ENCODE measurements at regions not wholly inside any gene's neighbourhood (a gene's known extent, or its start where the extent isn't known, plus 50 kb on each side); places are given as distances from the start of the nearest gene placed in this dataset.

DNA sequence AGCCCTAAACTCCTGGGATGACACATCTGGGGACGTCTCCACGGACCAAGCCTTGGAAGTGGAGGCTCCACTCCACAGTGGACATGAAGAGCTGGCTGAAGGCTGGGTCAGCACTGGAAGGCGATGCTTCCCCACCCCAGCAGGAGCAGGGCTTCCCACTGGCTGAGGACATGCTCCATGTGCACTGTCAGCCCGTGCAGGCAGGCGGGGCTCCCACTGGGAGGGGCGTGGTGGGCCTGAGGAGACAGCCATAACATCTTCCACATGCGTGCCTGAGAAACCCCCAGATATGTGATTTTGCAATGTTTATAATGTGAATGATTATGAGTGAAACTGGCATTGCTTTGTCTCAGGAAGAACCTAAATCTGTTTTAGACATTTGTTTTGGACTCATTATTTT is 231.3 kb downstream of the KLF13 start:
- DNase-seq = no peak

GRCh38 chr15:31558840-31559239 is 232.2 kb downstream of the KLF13 start:
- no peak for DNase-seq

- no peak for DNase-seq
These were observed 233.2 kb downstream of the KLF13 start for GRCh38 chr15:31559786-31560185.

- DNase-seq = no peak
These were observed 234.0 kb downstream of the KLF13 start for GRCh38 chr15:31560643-31561042.

GRCh38 chr15:31561156-31561555 is 234.5 kb downstream of the KLF13 start:
- no peak for DNase-seq

DNA sequence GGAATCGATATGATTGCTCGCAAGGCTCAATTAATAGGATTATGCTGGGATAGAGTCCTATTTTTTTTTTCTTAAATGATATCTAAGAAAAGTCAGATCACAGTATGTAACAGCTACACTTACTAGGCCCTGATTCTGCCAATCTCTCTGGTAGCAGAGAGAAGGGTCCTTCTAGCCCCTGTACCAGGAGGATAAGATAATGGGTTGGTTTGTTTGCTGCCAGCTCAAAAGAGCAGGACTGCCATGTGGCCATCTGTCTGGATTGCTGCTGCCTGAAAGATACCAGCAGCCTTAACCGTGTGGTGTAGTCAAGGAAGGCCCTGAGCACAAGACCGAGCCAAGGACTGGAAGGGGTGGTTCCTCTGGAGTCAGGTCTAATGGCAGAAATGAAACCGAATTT is 236.4 kb downstream of the KLF13 start:
- DNase-seq = no peak

GRCh38 chr15:31563421-31563820 is 236.8 kb downstream of the KLF13 start:
- DNase-seq = no peak

DNA sequence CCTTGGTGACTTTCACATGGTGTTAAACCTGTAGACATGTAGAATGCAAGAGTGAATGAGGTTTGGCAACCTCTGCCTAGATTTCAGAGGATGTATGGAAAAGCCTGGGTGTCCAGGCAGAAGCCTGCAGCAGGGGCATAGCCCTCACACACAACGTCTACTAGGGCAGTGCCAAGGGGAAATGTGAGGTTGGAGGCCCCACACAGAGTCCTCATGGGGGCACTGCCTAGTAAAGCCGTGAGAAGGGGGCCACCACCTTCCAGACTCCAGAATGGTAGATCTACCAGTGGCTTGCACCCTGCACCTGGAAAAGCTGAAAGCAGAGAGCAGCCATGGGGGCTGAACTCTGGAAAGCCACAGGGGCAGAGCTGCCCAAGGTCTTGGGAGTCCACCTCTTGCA is 241.2 kb downstream of the KLF13 start:
- DNase-seq = no peak

- no peak for DNase-seq
These were observed 243.2 kb downstream of the KLF13 start for GRCh38 chr15:31569836-31570235.

GRCh38 chr15:31570591-31570990 is 244.0 kb downstream of the KLF13 start:
- DNase-seq = no peak

DNA sequence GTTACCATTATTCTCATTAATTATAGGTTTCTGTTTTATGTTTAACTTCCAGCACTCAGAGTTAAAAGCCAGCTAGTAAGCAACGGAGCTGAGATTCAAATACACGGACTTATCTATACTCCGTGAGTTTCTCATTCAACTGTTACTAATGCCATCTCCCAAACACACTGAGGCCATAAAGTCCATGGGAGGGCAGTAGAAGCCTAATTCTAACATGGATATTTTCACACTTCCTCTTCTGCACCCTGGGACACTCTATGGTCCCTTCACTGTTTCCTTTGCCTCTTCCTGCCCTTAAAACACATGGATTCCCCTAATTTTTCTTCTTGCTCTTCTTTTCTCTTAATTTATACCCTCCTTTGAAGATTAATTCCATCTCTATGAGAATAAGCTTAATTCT is 245.0 kb downstream of the KLF13 start:
- DNase-seq = no peak

DNA sequence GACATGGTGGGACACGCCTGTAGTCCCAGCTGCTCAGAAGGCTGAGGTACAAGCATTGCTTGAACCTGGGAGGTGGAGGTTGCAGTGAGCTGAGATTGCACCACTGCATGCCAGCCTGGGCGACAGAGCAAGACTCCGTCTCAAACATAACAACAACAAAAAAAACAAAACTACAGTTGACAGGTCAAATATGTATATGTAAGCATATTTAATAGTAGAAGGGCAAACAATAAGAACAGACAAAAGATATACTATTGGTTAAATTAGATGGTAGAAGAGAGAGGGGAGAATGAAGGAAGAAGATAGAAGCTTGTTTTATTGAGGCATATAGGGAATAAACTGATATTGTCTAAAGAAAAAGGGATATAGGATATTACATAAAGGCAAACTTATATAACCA is 247.1 kb downstream of the KLF13 start:
- DNase-seq = no peak

DNA sequence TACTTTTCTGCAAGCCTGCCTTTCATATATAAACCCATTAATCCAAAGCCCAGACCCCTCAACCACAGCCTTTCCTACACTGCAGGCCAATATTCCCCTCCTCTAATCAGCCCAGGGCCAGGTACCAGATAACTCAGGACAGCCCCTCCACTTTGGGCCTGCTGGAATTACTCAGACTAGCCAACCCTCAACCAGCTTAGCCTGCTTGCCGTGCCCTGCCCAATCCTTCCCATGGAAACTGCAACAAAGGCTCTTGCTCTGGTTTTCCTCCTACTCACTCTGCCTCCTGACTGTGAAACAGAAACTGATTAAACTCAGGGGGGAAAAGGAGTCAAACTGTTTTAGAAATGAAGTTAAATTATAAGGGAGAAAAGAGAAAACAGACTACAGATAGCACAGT is 248.1 kb downstream of the KLF13 start:
- DNase-seq = no peak

- no peak for DNase-seq
These were observed 250.5 kb downstream of the KLF13 start for GRCh38 chr15:31577108-31577507.

- DNase-seq = no peak
These were observed 252.6 kb downstream of the KLF13 start for GRCh38 chr15:31579282-31579681.

- no peak for DNase-seq
These were observed 253.3 kb downstream of the KLF13 start for GRCh38 chr15:31579976-31580375.

DNA sequence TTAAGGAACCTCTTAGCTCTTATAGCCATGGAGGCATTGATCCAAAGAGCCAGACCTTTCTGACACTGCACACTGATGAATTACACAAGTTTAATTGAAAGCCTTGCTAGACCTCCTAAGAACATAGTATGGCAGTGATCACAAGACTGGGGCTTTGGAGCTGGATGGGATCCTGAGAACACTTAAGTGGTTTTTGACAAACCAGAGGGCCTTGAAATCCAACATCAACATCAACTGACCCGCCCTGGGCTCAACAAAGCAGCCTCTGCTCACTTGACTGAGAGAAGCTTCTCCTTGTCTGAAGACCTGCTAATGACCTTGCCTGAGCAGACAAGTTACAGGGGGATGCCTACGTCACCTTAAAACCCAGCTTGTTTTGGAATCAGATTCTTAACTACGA is 257.6 kb downstream of the KLF13 start:
- DNase-seq = no peak

DNA sequence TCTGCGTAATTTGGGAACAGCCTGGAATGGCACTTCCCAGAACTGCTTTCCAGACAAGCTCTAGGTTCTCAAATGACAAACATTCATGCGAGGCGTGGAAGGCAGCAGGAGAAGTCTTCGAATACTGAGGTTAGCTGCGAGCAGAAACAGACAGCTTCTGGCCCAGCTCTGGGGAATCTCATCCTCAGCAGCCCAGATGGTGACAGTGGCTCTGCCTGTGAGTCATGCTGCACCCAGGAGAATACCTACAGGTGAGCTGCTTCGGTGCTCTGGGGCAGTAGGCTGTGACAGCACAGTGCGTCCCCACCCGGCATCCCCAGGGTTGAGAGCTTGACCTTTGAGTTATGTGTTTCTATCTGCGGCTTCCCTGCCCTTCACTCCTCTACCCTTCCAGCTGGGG is 258.6 kb downstream of the KLF13 start:
- no peak for DNase-seq

GRCh38 chr15:31586841-31587240 is 260.2 kb downstream of the KLF13 start:
- peak; percentile 29 for DNase-seq

GRCh38 chr15:31587583-31587982 is 260.9 kb downstream of the KLF13 start:
- no peak for DNase-seq

DNA sequence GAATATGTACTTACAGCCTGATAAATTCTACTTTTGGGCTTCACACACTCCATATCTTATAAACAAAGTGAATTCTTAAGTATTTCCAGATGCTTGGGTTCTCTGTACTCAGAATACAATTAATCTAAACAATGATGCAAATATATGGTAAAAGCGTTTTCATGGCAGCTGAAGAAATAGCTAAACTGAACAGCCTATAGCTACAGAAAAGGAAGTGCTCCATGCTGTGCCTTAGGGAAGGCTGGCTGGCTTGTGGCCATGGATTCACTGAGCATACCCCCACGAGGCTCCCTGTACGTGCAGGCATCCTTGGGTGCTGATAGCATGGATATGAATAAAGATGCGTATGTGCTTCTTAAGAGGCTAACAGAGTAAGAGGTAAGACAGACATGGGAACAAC is 264.0 kb downstream of the KLF13 start:
- DNase-seq = no peak

GRCh38 chr15:31591908-31592307 is 265.3 kb downstream of the KLF13 start:
- no peak for DNase-seq

DNA sequence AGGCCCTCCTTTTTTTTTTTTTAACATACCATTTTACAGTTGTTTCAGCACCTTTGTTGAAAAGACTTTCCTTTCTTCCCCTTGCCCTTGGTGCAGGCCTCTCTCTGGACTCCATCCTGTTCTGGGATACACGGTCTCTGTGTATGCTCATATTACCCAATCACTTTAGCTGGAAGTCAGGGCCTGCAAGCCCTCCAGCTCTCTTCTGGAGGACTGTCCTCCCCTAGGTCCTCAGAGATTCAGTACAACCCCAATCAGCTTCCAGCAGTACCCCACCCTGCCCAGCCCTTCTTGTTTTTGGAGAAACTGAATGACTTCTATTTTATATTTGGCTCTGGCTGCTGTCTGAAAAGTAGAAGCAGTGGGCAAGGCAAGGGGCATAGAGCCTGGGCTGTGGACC is 270.8 kb downstream of the KLF13 start:
- no peak for DNase-seq

- DNase-seq = no peak
These were observed 272.0 kb downstream of the KLF13 start for GRCh38 chr15:31598620-31599019.

GRCh38 chr15:31605467-31605931 is 278.9 kb downstream of the KLF13 start:
- DNase-seq = peak; percentile 68

DNA sequence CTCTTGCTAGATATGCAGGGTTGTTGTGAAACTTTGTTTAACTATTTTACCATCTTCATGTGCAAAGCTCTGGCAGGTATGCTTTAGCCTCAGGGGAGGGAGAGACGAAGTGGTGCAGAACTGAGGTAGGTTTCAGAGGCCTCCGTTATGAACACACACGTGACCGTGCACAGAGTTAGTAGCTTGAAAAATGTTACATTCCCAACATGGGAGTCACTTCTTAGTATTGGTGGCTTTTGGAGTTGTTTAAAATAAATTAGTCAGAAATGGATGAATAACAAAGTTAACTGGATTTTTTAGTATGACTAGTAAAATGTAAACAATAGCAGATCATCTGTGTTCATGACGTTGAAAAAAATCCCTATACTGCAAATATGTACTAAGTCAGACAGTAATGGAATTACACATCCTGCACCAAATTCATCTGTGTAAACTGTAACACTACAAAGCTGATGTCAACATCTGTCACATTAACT is 279.6 kb downstream of the KLF13 start:
- DNase-seq = peak; percentile 79
